Neuronal stem cell (in vitro differentiated cells): ENCODE measurements at regions not wholly inside any gene's neighbourhood (a gene's known extent, or its start where the extent isn't known, plus 50 kb on each side); places are given as distances from the start of the nearest gene placed in this dataset.
A peak's percentile ranks its signal among the peaks of the same experiment; 100 is the strongest.

ENCODE experiments used
- DNase-seq: peaks from one replicate; pipeline ENCODE4 v3.0.0-alpha.2; 2013; ENCODE audit warnings: low spot score
- H2AFZ ChIP-seq: one replicate; pipeline ENCODE4 v1.6.1; 2013; ENCODE audit warnings: mild to moderate bottlenecking, low read length, inconsistent platforms
- H2AK5ac ChIP-seq: 2 replicates; pipeline ENCODE4 v1.6.1; 2013; ENCODE audit warnings: low read depth, mild to moderate bottlenecking, inconsistent platforms, low read length, moderate library complexity, mixed read lengths
- H2BK120ac ChIP-seq: 2 replicates; pipeline ENCODE4 v1.6.1; 2013; ENCODE audit warnings: low read depth, mild to moderate bottlenecking, inconsistent platforms, low read length, moderate library complexity, mixed read lengths
- H2BK12ac ChIP-seq: one replicate; pipeline ENCODE4 v1.6.1; 2013; ENCODE audit warnings: low read length, inconsistent platforms
- H2BK15ac ChIP-seq: 2 replicates; pipeline ENCODE4 v1.6.1; 2013; ENCODE audit warnings: mild to moderate bottlenecking, low read length, inconsistent platforms, mixed read lengths
- H2BK5ac ChIP-seq: one replicate; pipeline ENCODE4 v1.6.1; 2013; ENCODE audit warnings: inconsistent platforms, mild to moderate bottlenecking, low read length, moderate library complexity
- H3K14ac ChIP-seq: one replicate; pipeline ENCODE4 v1.6.1; 2013; ENCODE audit warnings: low read length, inconsistent platforms
- H3K18ac ChIP-seq: 2 replicates; pipeline ENCODE4 v1.6.1; 2013; ENCODE audit warnings: low read length, inconsistent platforms
- H3K23ac ChIP-seq: 2 replicates; pipeline ENCODE4 v1.6.1; 2013; ENCODE audit warnings: low read depth, mild to moderate bottlenecking, mixed read lengths, low read length, inconsistent platforms; ENCODE audit not compliant: poor library complexity
- H3K27ac ChIP-seq: replicated peaks from 3 replicates; pipeline ENCODE4 v1.5.1; 2013; ENCODE audit warnings: low read length, inconsistent platforms
- H3K27me3 ChIP-seq, 3 experiments: 2 replicates each; pipeline ENCODE4 v1.6.1; 2013; ENCODE audit warnings: low read length in 3 of 3, mild to moderate bottlenecking in 2 of 3, inconsistent platforms in 1 of 3, low read depth in 1 of 3, mixed read lengths in 1 of 3, moderate library complexity in 1 of 3; ENCODE audit not compliant: control insufficient read depth in 3 of 3, insufficient read depth in 3 of 3
- H3K36me3 ChIP-seq, 2 donors: replicated peaks in 1 of 2; 2 replicates each; pipeline ENCODE4 v1.6.1; 2013; ENCODE audit warnings: low read length in 2 of 2; ENCODE audit not compliant: control insufficient read depth in 2 of 2, insufficient read depth in 2 of 2
- H3K4ac ChIP-seq: 2 replicates; pipeline ENCODE4 v1.6.1; 2013; ENCODE audit warnings: inconsistent platforms, mild to moderate bottlenecking, low read length, moderate library complexity
- H3K4me1 ChIP-seq, 2 donors: 1 replicate in 1 of 2; 2 replicates in 1 of 2; pipeline ENCODE4 v1.6.1; 2013; ENCODE audit warnings: low read length in 2 of 2, low read depth in 1 of 2; ENCODE audit not compliant: control insufficient read depth in 2 of 2, insufficient read depth in 1 of 2
- H3K4me2 ChIP-seq: one replicate; pipeline ENCODE4 v1.6.1; 2013; ENCODE audit warnings: mild to moderate bottlenecking, low read length, inconsistent platforms; ENCODE audit not compliant: insufficient read depth, poor library complexity, severe bottlenecking
- H3K4me3 ChIP-seq, 2 donors: 2 replicates each; pipeline ENCODE4 v1.5.1; 2013; ENCODE audit warnings: low read length in 2 of 2, mild to moderate bottlenecking in 2 of 2, inconsistent platforms in 1 of 2, moderate library complexity in 1 of 2
- H3K79me1 ChIP-seq: one replicate; pipeline ENCODE4 v1.6.1; 2013; ENCODE audit warnings: low read depth, mild to moderate bottlenecking, inconsistent platforms, low read length, moderate library complexity
- H3K9ac ChIP-seq: one replicate; pipeline ENCODE4 v1.6.1; 2013; ENCODE audit warnings: mild to moderate bottlenecking, low read depth, low read length, inconsistent platforms; ENCODE audit not compliant: poor library complexity
- H3K9me3 ChIP-seq, 2 donors: replicated peaks in 1 of 2; 2 replicates each; pipeline versions ENCODE3 to v1.6.1; 2013; ENCODE audit warnings: low read length in 2 of 2, mild to moderate bottlenecking in 2 of 2, inconsistent platforms in 1 of 2, low read depth in 1 of 2, mixed read lengths in 1 of 2, moderate library complexity in 1 of 2; ENCODE audit not compliant: control insufficient read depth in 2 of 2, insufficient read depth in 1 of 2
- H4K8ac ChIP-seq: one replicate; pipeline ENCODE4 v1.6.1; 2013; ENCODE audit warnings: low read depth, mild to moderate bottlenecking, inconsistent platforms, low read length, moderate library complexity
- H4K91ac ChIP-seq: one replicate; pipeline ENCODE4 v1.6.1; 2013; ENCODE audit warnings: low read length, low read depth, mild to moderate bottlenecking, inconsistent platforms; ENCODE audit not compliant: poor library complexity
- WGBS, 2 donors: extraction: QIAGEN DNeasy Blood & Tissue Kit; methylation state at CpG; one replicate each; pipeline ENCODE4 v1.1.7; 2013; ENCODE audit warnings: missing lambda C conversion rate in 2 of 2, mixed read lengths in 1 of 2; ENCODE audit not compliant: insufficient read length in 2 of 2, insufficient replicate concordance in 1 of 2; ENCODE audit errors: extremely low coverage in 2 of 2; 5-methylcytosine and 5-hydroxymethylcytosine counted together

- Histone ChIP-seq H3K23ac (no peak overlapping the region), H4K91ac (no peak overlapping the region), H2BK12ac (no peak overlapping the region), H3K9me3 (no peaks in the 10 kb centered on the region), H3K27ac (no peak overlapping the region), H3K27me3 (no peaks in the 10 kb centered on the region), H3K14ac (no peak overlapping the region), H3K9ac (no peak overlapping the region), H3K36me3 (no peaks in the 10 kb centered on the region), H2AFZ (no peak overlapping the region), H3K4me3 (no peak overlapping the region), H2BK120ac (no peak overlapping the region), H3K4me2 (no peak overlapping the region), H3K79me1 (no peaks in the 10 kb centered on the region), H2BK15ac (no peak overlapping the region), H2AK5ac (no peak overlapping the region), H2BK5ac (no peak overlapping the region), H3K18ac (no peak overlapping the region), H4K8ac (no peak overlapping the region), H3K4ac (no peak overlapping the region), H3K4me1 (peaks cover 0 to 9% of the 10 kb centered on the region in 2 donors)
- no peak for DNase-seq
- WGBS, 2 donors, result no CpG with 5 or more reads among the region's 1 CpG
These were observed 53.3 kb downstream of the C7orf25 start for GRCh38 chr7:42858570-42858969.

- H3K4me3 ChIP-seq, result no peak overlapping the region
- H3K4me2 ChIP-seq, result no peak overlapping the region
- H3K4ac ChIP-seq, result no peak overlapping the region
- H4K8ac ChIP-seq, result no peak overlapping the region
- DNase-seq, result no peak
- no peak overlapping the region for H3K18ac ChIP-seq
- H2BK15ac ChIP-seq, result no peak overlapping the region
- H2AK5ac ChIP-seq, result no peak overlapping the region
- no peak overlapping the region for H4K91ac ChIP-seq
- no peak overlapping the region for H2BK120ac ChIP-seq
- peaks cover 0 to 9% of the 10 kb centered on the region in 2 donors for H3K4me1 ChIP-seq
- H3K79me1 ChIP-seq, result no peaks in the 10 kb centered on the region
- H3K27me3 ChIP-seq, result no peaks in the 10 kb centered on the region
- H3K23ac ChIP-seq, result no peak overlapping the region
- H3K9ac ChIP-seq, result no peak overlapping the region
- H2AFZ ChIP-seq, result no peak overlapping the region
- 100% methylated on average over 2 of the region's 19 CpGs; no CpG with 5 or more reads in 1 of the 2 donors for WGBS, 2 donors
- H3K14ac ChIP-seq, result no peak overlapping the region
- no peaks in the 10 kb centered on the region for H3K36me3 ChIP-seq
- no peak overlapping the region for H2BK12ac ChIP-seq
- H2BK5ac ChIP-seq, result no peak overlapping the region
- H3K27ac ChIP-seq, result no peak overlapping the region
- no peaks in the 10 kb centered on the region for H3K9me3 ChIP-seq
These were observed 55.3 kb downstream of the C7orf25 start for GRCh38 chr7:42856605-42856987.

GRCh38 chr7:42854571-42855118 is 57.2 kb downstream of the C7orf25 start:
- no CpG with 5 or more reads among the region's 11 CpGs for WGBS, 2 donors
- Histone ChIP-seq H2AFZ (no peak overlapping the region), H3K23ac (no peak overlapping the region), H3K27me3 (no peaks in the 10 kb centered on the region), H4K91ac (no peak overlapping the region), H3K4me2 (no peak overlapping the region), H4K8ac (no peak overlapping the region), H3K9ac (no peak overlapping the region), H3K9me3 (no peaks in the 10 kb centered on the region), H2BK12ac (no peak overlapping the region), H3K4me3 (no peak overlapping the region), H2BK15ac (no peak overlapping the region), H2BK5ac (no peak overlapping the region), H2AK5ac (no peak overlapping the region), H3K14ac (no peak overlapping the region), H3K36me3 (no peaks in the 10 kb centered on the region), H2BK120ac (no peak overlapping the region), H3K4me1 (peaks cover 0 to 9% of the 10 kb centered on the region in 2 donors), H3K4ac (no peak overlapping the region), H3K27ac (no peak overlapping the region), H3K18ac (peak overlapping the region; percentile 6), H3K79me1 (no peaks in the 10 kb centered on the region)
- no peak for DNase-seq

GRCh38 chr7:42852531-42852930 is 59.3 kb downstream of the C7orf25 start:
- no CpG with 5 or more reads among the region's 4 CpGs for WGBS, 2 donors
- Histone ChIP-seq H2BK12ac (no peak overlapping the region), H3K14ac (no peak overlapping the region), H3K23ac (no peak overlapping the region), H3K18ac (no peak overlapping the region), H3K4me3 (no peak overlapping the region), H4K91ac (no peak overlapping the region), H2AFZ (peak overlapping the region; percentile 24), H3K4me2 (no peak overlapping the region), H3K27ac (no peak overlapping the region), H2BK15ac (no peak overlapping the region), H2BK120ac (no peak overlapping the region), H3K9me3 (no peaks in the 10 kb centered on the region), H3K27me3 (no peaks in the 10 kb centered on the region), H3K36me3 (no peaks in the 10 kb centered on the region), H3K9ac (no peak overlapping the region), H4K8ac (no peak overlapping the region), H2BK5ac (no peak overlapping the region), H2AK5ac (no peak overlapping the region), H3K79me1 (no peaks in the 10 kb centered on the region), H3K4me1 (peaks cover 0 to 9% of the 10 kb centered on the region in 2 donors), H3K4ac (no peak overlapping the region)
- DNase-seq, result no peak
